ENCODE measurements at regions not wholly inside any gene's neighbourhood (a gene's known extent, or its start where the extent isn't known, plus 50 kb on each side); places are given as distances from the start of the nearest gene placed in this dataset.

DNA sequence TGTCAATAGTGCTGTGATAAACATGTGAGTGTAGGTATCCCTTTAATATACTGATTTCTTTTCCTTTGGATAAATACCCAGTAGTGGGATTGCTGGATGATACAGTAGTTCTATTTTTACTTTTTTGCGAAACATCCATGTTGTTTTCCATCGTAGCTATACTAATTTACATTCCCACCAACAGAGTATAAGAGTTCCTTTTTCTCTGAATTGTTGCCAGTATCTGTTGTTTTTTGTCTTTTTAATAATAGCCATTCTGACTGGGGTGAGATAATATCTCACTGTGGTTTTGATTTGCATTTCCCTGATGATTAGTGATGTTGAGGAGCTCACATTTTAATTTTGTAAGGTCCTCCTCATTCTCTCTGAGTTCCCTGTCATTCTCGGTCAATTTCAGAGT lies 71.1 kb upstream of the NFIL3 start:
- intact Hi-C loops (cut with micrococcal nuclease; ENCODE audit: unreplicated experiment) (no loop called here), in situ Hi-C loops (cut with HindIII; ENCODE audit: low pct_unique_long_range_greater_than_20kb, low sequenced_read_pairs) (no loop called here)
- no peak for ATAC-seq
- Histone ChIP-seq H3K4me3 (ENCODE audit: low read depth in 2 of 2, low read length in 2 of 2) (no peak overlapping the region), H3K27ac (ENCODE audit: low read length) (no peak overlapping the region), H3K27me3 (ENCODE audit: control insufficient read depth, insufficient read depth, low read length) (no peaks in the 10 kb centered on the region), H3K9me3 (ENCODE audit: control insufficient read depth, insufficient read depth, low read depth, low read length) (no peaks in the 10 kb centered on the region), H3K4me1 (ENCODE audit: control insufficient read depth, insufficient read depth, low read length) (no peaks in the 10 kb centered on the region), H3K36me3 (ENCODE audit: control insufficient read depth, insufficient read depth, low read length) (no peaks in the 10 kb centered on the region)
- DNase-seq (ENCODE audit: low read depth, low spot score), result no peak
- ChIA-PET POLR2A (no interaction called here), CTCF (no interaction called here)
- TF ChIP-seq POLR2AphosphoS5 (IDR thresholded peaks at IDR 0.05; ENCODE audit: low read depth, low read length) (no peak), CTCF (IDR thresholded peaks at IDR 0.05) (no peak), TCF7L2 (IDR thresholded peaks at IDR 0.05; ENCODE audit: low read depth, low read length) (no peak)
- no TSS peak for BruUV-seq (replicated peaks)

- intact Hi-C loops (cut with micrococcal nuclease; ENCODE audit: unreplicated experiment) (no loop called here), in situ Hi-C loops (cut with HindIII; ENCODE audit: low pct_unique_long_range_greater_than_20kb, low sequenced_read_pairs) (no loop called here)
- ChIA-PET POLR2A (no interaction called here), CTCF (no interaction called here)
- Histone ChIP-seq H3K36me3 (ENCODE audit: control insufficient read depth, insufficient read depth, low read length) (no peaks in the 10 kb centered on the region), H3K27ac (ENCODE audit: low read length) (no peak overlapping the region), H3K27me3 (ENCODE audit: control insufficient read depth, insufficient read depth, low read length) (no peaks in the 10 kb centered on the region), H3K4me3 (ENCODE audit: low read depth in 2 of 2, low read length in 2 of 2) (no peak overlapping the region), H3K4me1 (ENCODE audit: control insufficient read depth, insufficient read depth, low read length) (no peaks in the 10 kb centered on the region), H3K9me3 (ENCODE audit: control insufficient read depth, insufficient read depth, low read depth, low read length) (no peaks in the 10 kb centered on the region)
- no peak for DNase-seq (ENCODE audit: low read depth, low spot score)
- TF ChIP-seq SIN3A (IDR thresholded peaks at IDR 0.05; ENCODE audit: borderline replicate concordance, insufficient read depth, low read depth, low read length) (no peak), POLR2AphosphoS5 (IDR thresholded peaks at IDR 0.05; ENCODE audit: low read depth, low read length) (no peak), CTCF (IDR thresholded peaks at IDR 0.05) (no peak), TCF7L2 (IDR thresholded peaks at IDR 0.05; ENCODE audit: low read depth, low read length) (no peak)
- TF ChIP-seq, protein P1, sequence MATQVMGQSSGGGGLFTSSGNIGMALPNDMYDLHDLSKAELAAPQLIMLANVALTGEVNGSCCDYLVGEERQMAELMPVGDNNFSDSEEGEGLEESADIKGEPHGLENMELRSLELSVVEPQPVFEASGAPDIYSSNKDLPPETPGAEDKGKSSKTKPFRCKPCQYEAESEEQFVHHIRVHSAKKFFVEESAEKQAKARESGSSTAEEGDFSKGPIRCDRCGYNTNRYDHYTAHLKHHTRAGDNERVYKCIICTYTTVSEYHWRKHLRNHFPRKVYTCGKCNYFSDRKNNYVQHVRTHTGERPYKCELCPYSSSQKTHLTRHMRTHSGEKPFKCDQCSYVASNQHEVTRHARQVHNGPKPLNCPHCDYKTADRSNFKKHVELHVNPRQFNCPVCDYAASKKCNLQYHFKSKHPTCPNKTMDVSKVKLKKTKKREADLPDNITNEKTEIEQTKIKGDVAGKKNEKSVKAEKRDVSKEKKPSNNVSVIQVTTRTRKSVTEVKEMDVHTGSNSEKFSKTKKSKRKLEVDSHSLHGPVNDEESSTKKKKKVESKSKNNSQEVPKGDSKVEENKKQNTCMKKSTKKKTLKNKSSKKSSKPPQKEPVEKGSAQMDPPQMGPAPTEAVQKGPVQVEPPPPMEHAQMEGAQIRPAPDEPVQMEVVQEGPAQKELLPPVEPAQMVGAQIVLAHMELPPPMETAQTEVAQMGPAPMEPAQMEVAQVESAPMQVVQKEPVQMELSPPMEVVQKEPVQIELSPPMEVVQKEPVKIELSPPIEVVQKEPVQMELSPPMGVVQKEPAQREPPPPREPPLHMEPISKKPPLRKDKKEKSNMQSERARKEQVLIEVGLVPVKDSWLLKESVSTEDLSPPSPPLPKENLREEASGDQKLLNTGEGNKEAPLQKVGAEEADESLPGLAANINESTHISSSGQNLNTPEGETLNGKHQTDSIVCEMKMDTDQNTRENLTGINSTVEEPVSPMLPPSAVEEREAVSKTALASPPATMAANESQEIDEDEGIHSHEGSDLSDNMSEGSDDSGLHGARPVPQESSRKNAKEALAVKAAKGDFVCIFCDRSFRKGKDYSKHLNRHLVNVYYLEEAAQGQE (IDR thresholded peaks at IDR 0.05; ENCODE audit: insufficient read depth in 1 of 2, low read depth in 2 of 2, low read length in 1 of 2), result no peak
- ATAC-seq, result no peak
- BruUV-seq (replicated peaks), result no TSS peak
Observed at GRCh38 chr9:91492237-91492636, 68.6 kb upstream of the NFIL3 start.

- ChIA-PET CTCF (no interaction called here), POLR2A (no interaction called here)
- Histone ChIP-seq H3K4me3 (ENCODE audit: low read depth in 2 of 2, low read length in 2 of 2) (no peak overlapping the region), H3K27me3 (ENCODE audit: control insufficient read depth, insufficient read depth, low read length) (no peaks in the 10 kb centered on the region), H3K9me3 (ENCODE audit: control insufficient read depth, insufficient read depth, low read depth, low read length) (no peaks in the 10 kb centered on the region), H3K36me3 (ENCODE audit: control insufficient read depth, insufficient read depth, low read length) (no peaks in the 10 kb centered on the region), H3K27ac (ENCODE audit: low read length) (no peak overlapping the region), H3K4me1 (ENCODE audit: control insufficient read depth, insufficient read depth, low read length) (no peaks in the 10 kb centered on the region)
- in situ Hi-C loops (cut with HindIII; ENCODE audit: low pct_unique_long_range_greater_than_20kb, low sequenced_read_pairs) (no loop called here), intact Hi-C loops (cut with micrococcal nuclease; ENCODE audit: unreplicated experiment) (no loop called here)
- no peak for DNase-seq (ENCODE audit: low read depth, low spot score)
- no peak for ATAC-seq
- BruUV-seq (replicated peaks), result no TSS peak
- TF ChIP-seq POLR2AphosphoS5 (IDR thresholded peaks at IDR 0.05; ENCODE audit: low read depth, low read length) (no peak), CTCF (IDR thresholded peaks at IDR 0.05) (no peak), TCF7L2 (IDR thresholded peaks at IDR 0.05; ENCODE audit: low read depth, low read length) (no peak), SIN3A (IDR thresholded peaks at IDR 0.05; ENCODE audit: borderline replicate concordance, insufficient read depth, low read depth, low read length) (no peak)
- TF ChIP-seq, protein P1 (IDR thresholded peaks at IDR 0.05; ENCODE audit: insufficient read depth in 1 of 2, low read depth in 2 of 2, low read length in 1 of 2), result no peak
Observed at GRCh38 chr9:91491624-91492023, 68.0 kb upstream of the NFIL3 start.

Measured in Panc1 (cell line).